GM10248 (cell line): ENCODE measurements at regions not wholly inside any gene's neighbourhood (a gene's known extent, or its start where the extent isn't known, plus 50 kb on each side); places are given as distances from the start of the nearest gene placed in this dataset.

Experiments
- CTCF ChIA-PET: fragments of 300-600 bp; sonication (Branson Sonifier 250); formaldehyde crosslinking; extraction: SDS; loops from one replicate; lab custom pipeline; 2021; ENCODE audit warnings: antibody characterized with exemption; lab: Yijun Ruan, JAX
- POLR2A ChIA-PET: fragments of 350-650 bp; sonication (Branson Sonifier 250); formaldehyde crosslinking; extraction: SDS; loops from one replicate; lab custom pipeline; 2020; ENCODE audit warnings: antibody characterized with exemption; lab: Yijun Ruan, JAX
- DNase-seq: peaks from one replicate; pipeline ENCODE4 v3.0.0; 2012; ENCODE audit errors: extremely low spot score
- CTCF ChIP-seq: IDR thresholded peaks from 2 replicates; pipeline ENCODE4 v1.5.1; 2012; ENCODE audit warnings: mild to moderate bottlenecking, low read depth; ENCODE audit errors: extremely low read depth, missing control alignments, control extremely low read depth

GRCh38 chr12:61098031-61098580 is 1162.1 kb upstream of the USP15 start:
- DNase-seq: no peak
- ChIA-PET CTCF (interaction anchor here (1.1 kb wide), 1 partner anchor 17 kb away, joined by 3 read pairs; no protein-coding TSS in a partner anchor), POLR2A (no interaction called here)
- TF ChIP-seq CTCF: no peak

- TF ChIP-seq CTCF: no peak
- ChIA-PET CTCF (no interaction called here), POLR2A (no interaction called here)
- no peak for DNase-seq
Measured at GRCh38 chr12:61107118-61107517, 1153.1 kb upstream of the USP15 start.

GRCh38 chr12:61111218-61111617 is 1149.0 kb upstream of the USP15 start:
- no peak for TF ChIP-seq CTCF
- POLR2A ChIA-PET: no interaction called here
- DNase-seq: no peak
- CTCF ChIA-PET: no interaction called here

GRCh38 chr12:61137677-61138414 is 1122.4 kb upstream of the USP15 start:
- ChIA-PET POLR2A (no interaction called here), CTCF (no interaction called here)
- no peak for DNase-seq
- no peak for TF ChIP-seq CTCF

GRCh38 chr12:61138415-61138759 is 1121.8 kb upstream of the USP15 start:
- TF ChIP-seq CTCF: no peak
- CTCF ChIA-PET: no interaction called here
- POLR2A ChIA-PET: no interaction called here
- DNase-seq: no peak

- CTCF ChIA-PET: no interaction called here
Measured at GRCh38 chr12:61161961-61162360, 1098.2 kb upstream of the USP15 start.

More at GRCh38 chr12:61161961-61162360, 1098.2 kb upstream of the USP15 start:
- POLR2A ChIA-PET: no interaction called here
- no peak for TF ChIP-seq CTCF
- no peak for DNase-seq
